ENCODE measurements at regions not wholly inside any gene's neighbourhood (a gene's known extent, or its start where the extent isn't known, plus 50 kb on each side); places are given as distances from the start of the nearest gene placed in this dataset.

GRCh38 chr17:59465949-59466307 is 99.5 kb upstream of the DHX40 start:
- no peaks in the 10 kb centered on the region for H3K9me2 ChIP-seq (replicated peaks; ENCODE audit: insufficient read depth)
- H3K4me3 ChIP-seq = no peak overlapping the region
- WGBS (ENCODE audit: low lambda C conversion rate, missing lambda C conversion rate) = 86% methylated on average over 6 of the region's 6 CpGs
- H4K20me1 ChIP-seq (ENCODE audit: insufficient read depth, poor library complexity, severe bottlenecking) = no peaks in the 10 kb centered on the region
- no peak overlapping the region for H3K4me2 ChIP-seq
- H3K4me1 ChIP-seq (ENCODE audit: insufficient read depth) = no peaks in the 10 kb centered on the region
- no peaks in the 10 kb centered on the region for H3K36me3 ChIP-seq (replicated peaks; ENCODE audit: insufficient read depth, low read depth)
- H2AFZ ChIP-seq = no peak overlapping the region
- TF ChIP-seq EZH2 (IDR thresholded peaks at IDR 0.05; ENCODE audit: borderline replicate concordance) (no peak), EZH2phosphoT487 (IDR thresholded peaks at IDR 0.05; ENCODE audit: low read depth, severe bottlenecking, unreplicated experiment) (no peak), CTCF (IDR thresholded peaks at IDR 0.05; ENCODE audit: poor library complexity) (no peak)
- H3K27ac ChIP-seq = no peak overlapping the region
- DNase-seq (ENCODE audit: low spot score) = no peak
- H3K79me2 ChIP-seq = no peaks in the 10 kb centered on the region
- no peaks in the 10 kb centered on the region for H3K9me3 ChIP-seq (ENCODE audit: low read depth)
- no peaks in the 10 kb centered on the region for H3K27me3 ChIP-seq

- DNase-seq (ENCODE audit: low spot score) = no peak
These were observed 98.2 kb upstream of the DHX40 start for GRCh38 chr17:59466946-59467801.

GRCh38 chr17:59469786-59470485 is 95.5 kb upstream of the DHX40 start:
- Histone ChIP-seq H4K20me1 (ENCODE audit: insufficient read depth, poor library complexity, severe bottlenecking) (no peaks in the 10 kb centered on the region), H3K27ac (no peak overlapping the region), H3K4me1 (ENCODE audit: insufficient read depth) (no peaks in the 10 kb centered on the region), H3K9me3 (ENCODE audit: low read depth) (no peaks in the 10 kb centered on the region), H3K9me2 (replicated peaks; ENCODE audit: insufficient read depth) (no peaks in the 10 kb centered on the region), H3K79me2 (no peaks in the 10 kb centered on the region), H3K4me2 (no peak overlapping the region), H2AFZ (no peak overlapping the region), H3K36me3 (replicated peaks; ENCODE audit: insufficient read depth, low read depth) (no peaks in the 10 kb centered on the region), H3K27me3 (no peaks in the 10 kb centered on the region), H3K4me3 (no peak overlapping the region)
- TF ChIP-seq EZH2 (IDR thresholded peaks at IDR 0.05; ENCODE audit: borderline replicate concordance) (no peak), EZH2phosphoT487 (IDR thresholded peaks at IDR 0.05; ENCODE audit: low read depth, severe bottlenecking, unreplicated experiment) (no peak), CTCF (IDR thresholded peaks at IDR 0.05; ENCODE audit: poor library complexity) (no peak)
- no peak for DNase-seq (ENCODE audit: low spot score)
- 83% methylated on average over 8 of the region's 8 CpGs for WGBS (ENCODE audit: low lambda C conversion rate, missing lambda C conversion rate)

More at GRCh38 chr17:59466946-59467801, 98.2 kb upstream of the DHX40 start:
- Histone ChIP-seq H4K20me1 (ENCODE audit: insufficient read depth, poor library complexity, severe bottlenecking) (no peaks in the 10 kb centered on the region), H3K9me3 (ENCODE audit: low read depth) (no peaks in the 10 kb centered on the region), H3K36me3 (replicated peaks; ENCODE audit: insufficient read depth, low read depth) (no peaks in the 10 kb centered on the region), H3K9me2 (replicated peaks; ENCODE audit: insufficient read depth) (no peaks in the 10 kb centered on the region), H3K4me2 (no peak overlapping the region), H3K79me2 (no peaks in the 10 kb centered on the region), H3K4me1 (ENCODE audit: insufficient read depth) (no peaks in the 10 kb centered on the region), H3K4me3 (no peak overlapping the region), H3K27ac (no peak overlapping the region), H2AFZ (no peak overlapping the region), H3K27me3 (no peaks in the 10 kb centered on the region)
- 85% methylated on average over 5 of the region's 5 CpGs for WGBS (ENCODE audit: low lambda C conversion rate, missing lambda C conversion rate)
- TF ChIP-seq EZH2phosphoT487 (IDR thresholded peaks at IDR 0.05; ENCODE audit: low read depth, severe bottlenecking, unreplicated experiment) (no peak), CTCF (IDR thresholded peaks at IDR 0.05; ENCODE audit: poor library complexity) (no peak), EZH2 (IDR thresholded peaks at IDR 0.05; ENCODE audit: borderline replicate concordance) (no peak)

All from hepatocyte (in vitro differentiated cells).